ENCODE measurements at regions not wholly inside any gene's neighbourhood (a gene's known extent, or its start where the extent isn't known, plus 50 kb on each side); places are given as distances from the start of the nearest gene placed in this dataset.

GRCh38 chr6:56771189-56771588, 128.5 kb upstream of the DST start:
- no peak for DNase-seq (ENCODE audit: low read depth in 4 of 4, low spot score in 1 of 4)

- no peak for DNase-seq (ENCODE audit: low read depth in 4 of 4, low spot score in 1 of 4)
These were observed 127.4 kb upstream of the DST start for GRCh38 chr6:56770011-56770520.

- no peak for DNase-seq (ENCODE audit: low read depth in 4 of 4, low spot score in 1 of 4)
These were observed 125.3 kb upstream of the DST start for GRCh38 chr6:56767892-56768531.

- no peak for DNase-seq (ENCODE audit: low read depth in 4 of 4, low spot score in 1 of 4)
These were observed 124.7 kb upstream of the DST start for GRCh38 chr6:56767435-56767834.

- DNase-seq (ENCODE audit: low read depth in 4 of 4, low spot score in 1 of 4): no peak
These were observed 124.1 kb upstream of the DST start for GRCh38 chr6:56766806-56767178.

- DNase-seq (ENCODE audit: low read depth in 4 of 4, low spot score in 1 of 4): no peak
These were observed 123.6 kb upstream of the DST start for GRCh38 chr6:56766139-56766805.

GRCh38 chr6:56765494-56765893, 122.8 kb upstream of the DST start:
- DNase-seq (ENCODE audit: low read depth in 4 of 4, low spot score in 1 of 4): no peak

GRCh38 chr6:56764081-56764566, 121.4 kb upstream of the DST start:
- no peak for DNase-seq (ENCODE audit: low read depth in 4 of 4, low spot score in 1 of 4)

- DNase-seq (ENCODE audit: low read depth in 4 of 4, low spot score in 1 of 4): no peak
These were observed 119.0 kb upstream of the DST start for GRCh38 chr6:56761651-56762050.

- DNase-seq (ENCODE audit: low read depth in 4 of 4, low spot score in 1 of 4): no peak
These were observed 118.2 kb upstream of the DST start for GRCh38 chr6:56760842-56761241.

- DNase-seq (ENCODE audit: low read depth in 4 of 4, low spot score in 1 of 4): no peak
These were observed 116.8 kb upstream of the DST start for GRCh38 chr6:56759521-56759920.

- no peak for DNase-seq (ENCODE audit: low read depth in 4 of 4, low spot score in 1 of 4)
These were observed 115.9 kb upstream of the DST start for GRCh38 chr6:56758553-56758952.

- no peak for DNase-seq (ENCODE audit: low read depth in 4 of 4, low spot score in 1 of 4)
These were observed 115.4 kb upstream of the DST start for GRCh38 chr6:56758120-56758519.

GRCh38 chr6:56757588-56757984, 114.9 kb upstream of the DST start:
- DNase-seq (ENCODE audit: low read depth in 4 of 4, low spot score in 1 of 4): no peak

- no peak for DNase-seq (ENCODE audit: low read depth in 4 of 4, low spot score in 1 of 4)
These were observed 114.3 kb upstream of the DST start for GRCh38 chr6:56756791-56757587.

GRCh38 chr6:56756219-56756789, 113.6 kb upstream of the DST start:
- no peak for DNase-seq (ENCODE audit: low read depth in 4 of 4, low spot score in 1 of 4)

- DNase-seq (ENCODE audit: low read depth in 4 of 4, low spot score in 1 of 4): no peak
These were observed 112.4 kb upstream of the DST start for GRCh38 chr6:56755040-56755439.

GRCh38 chr6:56753811-56754210, 111.1 kb upstream of the DST start:
- no peak for DNase-seq (ENCODE audit: low read depth in 4 of 4, low spot score in 1 of 4)

- DNase-seq (ENCODE audit: low read depth in 4 of 4, low spot score in 1 of 4): no peak
These were observed 109.8 kb upstream of the DST start for GRCh38 chr6:56752534-56752933.

GRCh38 chr6:56752009-56752408, 109.3 kb upstream of the DST start:
- no peak for DNase-seq (ENCODE audit: low read depth in 4 of 4, low spot score in 1 of 4)

- DNase-seq (ENCODE audit: low read depth in 4 of 4, low spot score in 1 of 4): no peak
These were observed 108.9 kb upstream of the DST start for GRCh38 chr6:56751604-56752003.

GRCh38 chr6:56750686-56751085, 108.0 kb upstream of the DST start:
- no peak for DNase-seq (ENCODE audit: low read depth in 4 of 4, low spot score in 1 of 4)

All from stimulated activated CD4-positive, alpha-beta T cell treated with anti-CD3 and anti-CD28 coated beads, Interleukin-1b, Interleukin-23, amount 100 ng/mL, for 24 hours (primary cell).